ENCODE measurements at regions not wholly inside any gene's neighbourhood (a gene's known extent, or its start where the extent isn't known, plus 50 kb on each side); places are given as distances from the start of the nearest gene placed in this dataset.

- H3K36me3 ChIP-seq (ENCODE audit: control insufficient read depth, insufficient read depth, low read length): no peaks in the 10 kb centered on the region
- H3K27me3 ChIP-seq (ENCODE audit: control insufficient read depth, insufficient read depth, low read length): no peaks in the 10 kb centered on the region
- TF ChIP-seq CTCF (IDR thresholded peaks at IDR 0.05; ENCODE audit: insufficient read depth, low read length, poor library complexity, severe bottlenecking): no peak
- DNase-seq (ENCODE audit: low read depth): no peak
- no peak overlapping the region for H3K4me3 ChIP-seq (ENCODE audit: low read depth, low read length)
Observed at GRCh38 chr22:27193636-27194035, 536.2 kb downstream of the MIAT start.

GRCh38 chr22:27194096-27194748, 536.8 kb downstream of the MIAT start:
- DNase-seq (ENCODE audit: low read depth): no peak
- no peaks in the 10 kb centered on the region for H3K27me3 ChIP-seq (ENCODE audit: control insufficient read depth, insufficient read depth, low read length)
- TF ChIP-seq CTCF (IDR thresholded peaks at IDR 0.05; ENCODE audit: insufficient read depth, low read length, poor library complexity, severe bottlenecking): no peak

GRCh38 chr22:27195094-27195493, 537.7 kb downstream of the MIAT start:
- H3K36me3 ChIP-seq (ENCODE audit: control insufficient read depth, insufficient read depth, low read length): no peaks in the 10 kb centered on the region
- no peak overlapping the region for H3K4me3 ChIP-seq (ENCODE audit: low read depth, low read length)
- DNase-seq (ENCODE audit: low read depth): no peak
- H3K27me3 ChIP-seq (ENCODE audit: control insufficient read depth, insufficient read depth, low read length): no peaks in the 10 kb centered on the region
- no peak for TF ChIP-seq CTCF (IDR thresholded peaks at IDR 0.05; ENCODE audit: insufficient read depth, low read length, poor library complexity, severe bottlenecking)

More at GRCh38 chr22:27194096-27194748, 536.8 kb downstream of the MIAT start:
- H3K36me3 ChIP-seq (ENCODE audit: control insufficient read depth, insufficient read depth, low read length): no peaks in the 10 kb centered on the region
- no peak overlapping the region for H3K4me3 ChIP-seq (ENCODE audit: low read depth, low read length)

GRCh38 chr22:27195494-27195893, 538.1 kb downstream of the MIAT start:
- TF ChIP-seq CTCF (IDR thresholded peaks at IDR 0.05; ENCODE audit: insufficient read depth, low read length, poor library complexity, severe bottlenecking): no peak

GRCh38 chr22:27196606-27197005, 539.2 kb downstream of the MIAT start:
- no peak for DNase-seq (ENCODE audit: low read depth)
- Histone ChIP-seq H3K4me3 (ENCODE audit: low read depth, low read length) (no peak overlapping the region), H3K36me3 (ENCODE audit: control insufficient read depth, insufficient read depth, low read length) (no peaks in the 10 kb centered on the region), H3K27me3 (ENCODE audit: control insufficient read depth, insufficient read depth, low read length) (no peaks in the 10 kb centered on the region)
- TF ChIP-seq CTCF (IDR thresholded peaks at IDR 0.05; ENCODE audit: insufficient read depth, low read length, poor library complexity, severe bottlenecking): no peak

More at GRCh38 chr22:27195494-27195893, 538.1 kb downstream of the MIAT start:
- Histone ChIP-seq H3K4me3 (ENCODE audit: low read depth, low read length) (no peak overlapping the region), H3K27me3 (ENCODE audit: control insufficient read depth, insufficient read depth, low read length) (no peaks in the 10 kb centered on the region), H3K36me3 (ENCODE audit: control insufficient read depth, insufficient read depth, low read length) (no peaks in the 10 kb centered on the region)
- no peak for DNase-seq (ENCODE audit: low read depth)

GRCh38 chr22:27197052-27197451, 539.7 kb downstream of the MIAT start:
- Histone ChIP-seq H3K36me3 (ENCODE audit: control insufficient read depth, insufficient read depth, low read length) (no peaks in the 10 kb centered on the region), H3K27me3 (ENCODE audit: control insufficient read depth, insufficient read depth, low read length) (no peaks in the 10 kb centered on the region), H3K4me3 (ENCODE audit: low read depth, low read length) (no peak overlapping the region)
- no peak for DNase-seq (ENCODE audit: low read depth)
- TF ChIP-seq CTCF (IDR thresholded peaks at IDR 0.05; ENCODE audit: insufficient read depth, low read length, poor library complexity, severe bottlenecking): no peak

All from kidney epithelial cell (primary cell).